Suprapubic skin (tissue), 4 donors: ENCODE measurements at regions not wholly inside any gene's neighbourhood (a gene's known extent, or its start where the extent isn't known, plus 50 kb on each side); places are given as distances from the start of the nearest gene placed in this dataset.

Experiments used
- EP300 ChIP-seq: sonication (generic); formaldehyde crosslinking; IDR thresholded peaks from one replicate; pipeline ENCODE4 v1.6.1; 2017; ENCODE audit warnings: antibody characterized with exemption
- POLR2A ChIP-seq, 2 donors: fragments of 450-650 bp; IDR thresholded peaks; one replicate each; pipeline ENCODE4 v1.6.1; 2017; ENCODE audit warnings: antibody characterized with exemption in 2 of 2, mild to moderate bottlenecking in 2 of 2, moderate library complexity in 2 of 2
- POLR2AphosphoS5 ChIP-seq, 3 donors: sonication (generic); formaldehyde crosslinking; IDR thresholded peaks; one replicate each; pipeline ENCODE4 v1.6.1; 2017; ENCODE audit warnings: antibody characterized with exemption in 3 of 3
- TF ChIP-seq, protein P1 (sequence below), 2 donors: fragments of 200-600 bp in 1 of 2; fragments of 450-650 bp in 1 of 2; sonication (generic) in 1 of 2; IDR thresholded peaks; one replicate each; pipeline ENCODE4 v1.5.1; 2016 to 2019; ENCODE audit warnings: antibody characterized with exemption in 2 of 2, mild to moderate bottlenecking in 1 of 2, moderate library complexity in 1 of 2

GRCh38 chr7:52018680-52019054, 702.1 kb upstream of the COBL start:
- TF ChIP-seq POLR2AphosphoS5 (IDR thresholded peaks at IDR 0.05) (no peak), POLR2A (IDR thresholded peaks at IDR 0.05) (no peak), EP300 (no peak)
- TF ChIP-seq, protein P1, sequence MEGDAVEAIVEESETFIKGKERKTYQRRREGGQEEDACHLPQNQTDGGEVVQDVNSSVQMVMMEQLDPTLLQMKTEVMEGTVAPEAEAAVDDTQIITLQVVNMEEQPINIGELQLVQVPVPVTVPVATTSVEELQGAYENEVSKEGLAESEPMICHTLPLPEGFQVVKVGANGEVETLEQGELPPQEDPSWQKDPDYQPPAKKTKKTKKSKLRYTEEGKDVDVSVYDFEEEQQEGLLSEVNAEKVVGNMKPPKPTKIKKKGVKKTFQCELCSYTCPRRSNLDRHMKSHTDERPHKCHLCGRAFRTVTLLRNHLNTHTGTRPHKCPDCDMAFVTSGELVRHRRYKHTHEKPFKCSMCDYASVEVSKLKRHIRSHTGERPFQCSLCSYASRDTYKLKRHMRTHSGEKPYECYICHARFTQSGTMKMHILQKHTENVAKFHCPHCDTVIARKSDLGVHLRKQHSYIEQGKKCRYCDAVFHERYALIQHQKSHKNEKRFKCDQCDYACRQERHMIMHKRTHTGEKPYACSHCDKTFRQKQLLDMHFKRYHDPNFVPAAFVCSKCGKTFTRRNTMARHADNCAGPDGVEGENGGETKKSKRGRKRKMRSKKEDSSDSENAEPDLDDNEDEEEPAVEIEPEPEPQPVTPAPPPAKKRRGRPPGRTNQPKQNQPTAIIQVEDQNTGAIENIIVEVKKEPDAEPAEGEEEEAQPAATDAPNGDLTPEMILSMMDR (IDR thresholded peaks at IDR 0.05) = no peak
